ENCODE measurements at regions not wholly inside any gene's neighbourhood (a gene's known extent, or its start where the extent isn't known, plus 50 kb on each side); places are given as distances from the start of the nearest gene placed in this dataset.

GRCh38 chr5:43772764-43773477 lies 169.9 kb downstream of the NNT start:
- Mint-ChIP-seq H3K9me3 (no peaks in the 10 kb centered on the region), H3K27ac (peak overlapping the region; percentile 90), H3K36me3 (no peaks in the 10 kb centered on the region), H3K4me3 (no peak overlapping the region), H3K4me1 (peaks cover 10% of the 10 kb centered on the region), H3K27me3 (peaks cover 5% of the 10 kb centered on the region)
- DNase-seq = no peak

- no peak for DNase-seq
- Mint-ChIP-seq H3K36me3 (no peaks in the 10 kb centered on the region), H3K4me1 (peaks cover 10% of the 10 kb centered on the region), H3K4me3 (no peak overlapping the region), H3K27ac (peak overlapping the region; percentile 90), H3K27me3 (peaks cover 7% of the 10 kb centered on the region), H3K9me3 (no peaks in the 10 kb centered on the region)
Measured at GRCh38 chr5:43772458-43772763, 169.4 kb downstream of the NNT start.

- no peak overlapping the region for H3K4me3 Mint-ChIP-seq
- no peaks in the 10 kb centered on the region for H3K9me3 Mint-ChIP-seq
- peaks cover 10% of the 10 kb centered on the region for H3K4me1 Mint-ChIP-seq
- H3K27ac Mint-ChIP-seq = peak overlapping the region; percentile 18
- DNase-seq = no peak
- H3K36me3 Mint-ChIP-seq = no peaks in the 10 kb centered on the region
- H3K27me3 Mint-ChIP-seq = peaks cover 8% of the 10 kb centered on the region
Measured at GRCh38 chr5:43771611-43772031, 168.6 kb downstream of the NNT start.

- Mint-ChIP-seq H3K27ac (no peak overlapping the region), H3K27me3 (peaks cover 12% of the 10 kb centered on the region), H3K4me1 (peaks cover 10% of the 10 kb centered on the region), H3K4me3 (no peak overlapping the region), H3K9me3 (no peaks in the 10 kb centered on the region), H3K36me3 (no peaks in the 10 kb centered on the region)
- DNase-seq = no peak
Measured at GRCh38 chr5:43769571-43770355, 166.8 kb downstream of the NNT start.

All from activated naive CD8-positive, alpha-beta T cell treated with anti-CD3 and anti-CD28 coated beads for 36 hours (primary cell).